ENCODE measurements at regions not wholly inside any gene's neighbourhood (a gene's known extent, or its start where the extent isn't known, plus 50 kb on each side); places are given as distances from the start of the nearest gene placed in this dataset.

DNA sequence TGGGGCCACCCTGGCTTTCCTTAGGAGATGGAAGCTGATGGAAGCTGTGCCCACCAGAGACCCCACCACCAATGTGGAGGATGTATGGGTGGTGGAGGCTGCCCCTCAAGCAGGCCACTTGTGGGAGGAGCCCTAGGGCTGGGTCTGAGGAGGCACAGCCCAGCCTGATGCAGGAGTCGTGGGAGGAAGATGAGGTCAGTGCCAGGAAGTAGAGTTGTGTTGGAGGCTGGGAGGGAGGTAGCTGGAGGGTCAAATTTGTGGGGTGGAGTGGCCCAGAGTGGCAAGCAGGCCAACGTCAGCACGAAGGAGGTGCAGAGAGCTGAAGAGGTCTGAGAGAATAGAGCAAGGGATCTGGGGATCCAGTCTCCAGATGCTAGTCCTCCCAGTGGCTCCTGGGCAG lies 119.0 kb upstream of the USP24 start:
- no peak overlapping the region for H4K8ac ChIP-seq (replicated peaks; ENCODE audit: insufficient read length, low read depth, low read length)
- H4K5ac ChIP-seq (ENCODE audit: insufficient read length, low read depth, low read length) = no peak overlapping the region
- H2BK120ac ChIP-seq (ENCODE audit: low read depth, low read length, poor library complexity, severe bottlenecking) = no peak overlapping the region
- no peaks in the 10 kb centered on the region for H3K9me3 ChIP-seq (ENCODE audit: control insufficient read depth, low read depth, low read length)
- Mint-ChIP-seq H3K27ac (peak overlapping the region in 1 of 3 experiments; percentile 81; a peak in 2 of 7 replicates), H3K4me1 (peaks cover 2 to 6% of the 10 kb centered on the region in 2 experiments; a peak in 3 of 4 replicates), H3K9me3 (peaks cover 0 to 4% of the 10 kb centered on the region in 2 experiments; a peak in 1 of 5 replicates), H3K27me3 (ENCODE audit: low read depth) (peaks cover 5% of the 10 kb centered on the region), H3K4me3 (no peak overlapping the region), H3K36me3 (ENCODE audit: insufficient read depth in 1 of 3, low read depth in 3 of 3) (no peaks in the 10 kb centered on the region)
- no peak overlapping the region for H2AK5ac ChIP-seq (ENCODE audit: insufficient read length, low read length)
- H2BK20ac ChIP-seq (ENCODE audit: low read depth, low read length, poor library complexity, severe bottlenecking) = no peak overlapping the region
- H3K79me1 ChIP-seq (ENCODE audit: insufficient read depth, low read depth, low read length, poor library complexity, severe bottlenecking) = no peaks in the 10 kb centered on the region
- no peak overlapping the region for H3T11ph ChIP-seq (ENCODE audit: low read length)
- H2BK5ac ChIP-seq (ENCODE audit: insufficient read length, low read length) = no peak overlapping the region
- H4K20me1 ChIP-seq (ENCODE audit: control insufficient read depth, insufficient read depth, insufficient read length) = no peaks in the 10 kb centered on the region
- no peak overlapping the region for H3K56ac ChIP-seq (ENCODE audit: insufficient read length, low read depth, low read length)
- H3K14ac ChIP-seq (ENCODE audit: insufficient read depth, low read length) = peak overlapping the region; percentile 10; the same call in 1 of the 2 replicates
- TF ChIP-seq, protein P1, sequence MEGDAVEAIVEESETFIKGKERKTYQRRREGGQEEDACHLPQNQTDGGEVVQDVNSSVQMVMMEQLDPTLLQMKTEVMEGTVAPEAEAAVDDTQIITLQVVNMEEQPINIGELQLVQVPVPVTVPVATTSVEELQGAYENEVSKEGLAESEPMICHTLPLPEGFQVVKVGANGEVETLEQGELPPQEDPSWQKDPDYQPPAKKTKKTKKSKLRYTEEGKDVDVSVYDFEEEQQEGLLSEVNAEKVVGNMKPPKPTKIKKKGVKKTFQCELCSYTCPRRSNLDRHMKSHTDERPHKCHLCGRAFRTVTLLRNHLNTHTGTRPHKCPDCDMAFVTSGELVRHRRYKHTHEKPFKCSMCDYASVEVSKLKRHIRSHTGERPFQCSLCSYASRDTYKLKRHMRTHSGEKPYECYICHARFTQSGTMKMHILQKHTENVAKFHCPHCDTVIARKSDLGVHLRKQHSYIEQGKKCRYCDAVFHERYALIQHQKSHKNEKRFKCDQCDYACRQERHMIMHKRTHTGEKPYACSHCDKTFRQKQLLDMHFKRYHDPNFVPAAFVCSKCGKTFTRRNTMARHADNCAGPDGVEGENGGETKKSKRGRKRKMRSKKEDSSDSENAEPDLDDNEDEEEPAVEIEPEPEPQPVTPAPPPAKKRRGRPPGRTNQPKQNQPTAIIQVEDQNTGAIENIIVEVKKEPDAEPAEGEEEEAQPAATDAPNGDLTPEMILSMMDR (conservative IDR thresholded peaks at IDR 0.05) = no peak
- DNase-seq = no peak
- H3K4me1 ChIP-seq (ENCODE audit: insufficient read depth, low read length) = 0 out of 2 replicates have a peak, but pooled peaks cover under 1% of the 10 kb centered on the region
- H3K23ac ChIP-seq (ENCODE audit: insufficient read length, low read depth, low read length) = no peak overlapping the region
- H2BK15ac ChIP-seq (ENCODE audit: low read depth, low read length) = no peak overlapping the region
- no CpG with 5 or more reads among the region's 3 CpGs for WGBS (ENCODE audit: extremely low coverage, insufficient read length, low lambda C conversion rate)
- H2AFZ ChIP-seq (ENCODE audit: low read length) = no peak overlapping the region
- H3K9ac ChIP-seq (ENCODE audit: extremely low read depth, insufficient read length, low read length) = no peak overlapping the region
- no peaks in the 10 kb centered on the region for H3K79me2 ChIP-seq (ENCODE audit: insufficient read depth, low read length)
- no peaks in the 10 kb centered on the region for H3K27me3 ChIP-seq (ENCODE audit: insufficient read depth, low read length)
- H2BK12ac ChIP-seq (ENCODE audit: insufficient read length, low read depth, low read length) = no peak overlapping the region
- no peak overlapping the region for H3K18ac ChIP-seq (ENCODE audit: insufficient read length, low read depth, low read length)
- no peak overlapping the region for H3K4ac ChIP-seq (ENCODE audit: low read depth, low read length)
- no peaks in the 10 kb centered on the region for H3K23me2 ChIP-seq (ENCODE audit: insufficient read length, low read depth, low read length, poor library complexity, severe bottlenecking)
- no peak overlapping the region for H4K91ac ChIP-seq (ENCODE audit: insufficient read length, low read depth, low read length)
- H3K27ac ChIP-seq (ENCODE audit: insufficient read length, low read depth, low read length) = no peak overlapping the region
- no peak overlapping the region for H3K4me2 ChIP-seq (ENCODE audit: insufficient read depth, insufficient read length, low read length)

Measured in H9 (cell line).